AG09309 (cell line): ENCODE measurements at regions not wholly inside any gene's neighbourhood (a gene's known extent, or its start where the extent isn't known, plus 50 kb on each side); places are given as distances from the start of the nearest gene placed in this dataset.
"Not testable (repeated sequence)": the region's sequence is repeated elsewhere in the genome, so short reads cannot be mapped to it uniquely, and the experiment has no call there.

Experiments used
- DNase-seq: peaks from one replicate; pipeline ENCODE4 v3.0.0-alpha.2; 2010; ENCODE audit warnings: low read depth
- H3K4me3 ChIP-seq: 2 replicates; pipeline ENCODE4 v1.5.1; 2011; ENCODE audit warnings: mild to moderate bottlenecking, low read depth, low read length, moderate library complexity; ENCODE audit not compliant: control insufficient read depth
- CTCF ChIP-seq: IDR thresholded peaks from 2 replicates; pipeline ENCODE4 v1.5.1; 2011; ENCODE audit warnings: mild to moderate bottlenecking, low read depth, low read length, inconsistent platforms; ENCODE audit not compliant: insufficient read depth, control insufficient read depth; ENCODE audit errors: missing control alignments

GRCh38 chr3:102038477-102039142 is 189.3 kb downstream of the NFKBIZ start:
- TF ChIP-seq CTCF = no peak
- no peak for DNase-seq
- H3K4me3 ChIP-seq = no peak overlapping the region

- not testable (repeated sequence) for DNase-seq, H3K4me3 ChIP-seq
Observed at GRCh38 chr3:102040144-102040543, 190.8 kb downstream of the NFKBIZ start.

GRCh38 chr3:102053375-102053989 is 204.2 kb downstream of the NFKBIZ start:
- peak; percentile 14 for DNase-seq
- TF ChIP-seq CTCF = no peak
- no peak overlapping the region for H3K4me3 ChIP-seq

- no peak overlapping the region for H3K4me3 ChIP-seq
- no peak for TF ChIP-seq CTCF
- DNase-seq = no peak
Observed at GRCh38 chr3:102054543-102055080, 205.3 kb downstream of the NFKBIZ start.

- H3K4me3 ChIP-seq = no peak overlapping the region
- no peak for TF ChIP-seq CTCF
- DNase-seq = no peak
Observed at GRCh38 chr3:102057781-102058421, 208.6 kb downstream of the NFKBIZ start.

GRCh38 chr3:102059145-102059943 is 210.0 kb downstream of the NFKBIZ start:
- DNase-seq = no peak
- H3K4me3 ChIP-seq = no peak overlapping the region
- no peak for TF ChIP-seq CTCF
